Right ventricle myocardium superior (tissue), 1 donor: ENCODE measurements at regions not wholly inside any gene's neighbourhood (a gene's known extent, or its start where the extent isn't known, plus 50 kb on each side); places are given as distances from the start of the nearest gene placed in this dataset.

Source experiments
- ATAC-seq: fragments of 200-7000 bp; cut with Tn5 transposase; one replicate; pipeline ENCODE4 v1.9.1; 2020; ENCODE audit warnings: mild to moderate bottlenecking; ENCODE audit not compliant: poor library complexity
- DNase-seq: peaks from one replicate; pipeline ENCODE4 v3.0.0-alpha.2; 2020
- intact Hi-C: fragments of 100-400 bp; cut with DNase I; formaldehyde crosslinking; loops from one replicate; pipeline ENCODE4 v1.11.2; 2022
- donor health status: DM: no; HTN: yes; CAD: no; lungs with severe emphysema.

DNA sequence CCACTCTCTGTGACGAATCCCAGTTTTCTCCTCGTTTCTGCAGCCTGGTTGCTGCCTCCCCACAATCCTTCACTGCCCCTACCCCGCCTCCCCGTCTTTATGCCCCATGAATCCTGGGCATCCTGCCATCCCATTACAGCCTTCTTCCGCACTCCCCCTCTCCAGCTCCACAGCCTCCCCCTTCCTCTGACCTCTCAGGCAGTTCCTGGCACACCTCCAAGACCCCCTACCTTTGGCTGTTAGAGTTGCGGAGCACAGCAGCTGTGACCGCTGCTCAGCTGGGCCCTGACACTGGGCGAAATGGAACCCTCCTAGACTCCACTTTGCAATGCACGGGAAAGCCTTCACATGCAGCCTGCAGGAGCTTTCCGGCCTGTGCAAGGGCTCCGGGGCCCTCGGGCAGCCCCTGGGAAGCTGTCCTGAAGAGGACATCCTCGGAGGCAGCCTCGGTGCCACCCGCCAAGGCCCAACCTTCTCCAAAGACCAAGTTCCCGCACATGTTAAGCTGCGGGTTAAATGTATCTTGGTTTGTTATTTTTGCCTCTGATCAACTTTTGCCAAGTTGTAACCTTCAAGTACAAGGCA, 400.7 kb upstream of the MKI67 start:
- no peak for ATAC-seq
- intact Hi-C loops: no loop called here

DNA sequence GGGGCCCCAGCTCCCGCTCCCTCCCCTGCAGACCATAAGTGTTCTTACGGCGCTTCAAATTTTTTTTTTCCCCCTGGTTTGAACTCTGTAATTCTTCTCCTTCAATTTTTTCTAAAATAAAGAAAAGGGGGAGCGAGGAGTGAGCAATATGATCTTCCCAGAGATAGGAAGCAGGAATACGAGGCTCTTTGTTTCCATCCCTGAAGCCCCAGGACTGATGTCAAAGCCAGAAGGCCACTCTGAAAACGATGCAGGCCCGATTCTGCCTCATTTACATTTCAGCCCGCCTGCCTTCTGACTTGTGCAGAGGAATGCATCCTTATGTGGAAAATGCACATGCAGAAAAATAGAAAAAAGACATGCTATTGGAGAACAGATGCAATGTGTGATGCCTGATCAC, 401.5 kb upstream of the MKI67 start:
- intact Hi-C loops: no loop called here
- ATAC-seq: no peak
- DNase-seq: no peak

More for the DNA sequence above, 400.7 kb upstream of the MKI67 start:
- DNase-seq: no peak

DNA sequence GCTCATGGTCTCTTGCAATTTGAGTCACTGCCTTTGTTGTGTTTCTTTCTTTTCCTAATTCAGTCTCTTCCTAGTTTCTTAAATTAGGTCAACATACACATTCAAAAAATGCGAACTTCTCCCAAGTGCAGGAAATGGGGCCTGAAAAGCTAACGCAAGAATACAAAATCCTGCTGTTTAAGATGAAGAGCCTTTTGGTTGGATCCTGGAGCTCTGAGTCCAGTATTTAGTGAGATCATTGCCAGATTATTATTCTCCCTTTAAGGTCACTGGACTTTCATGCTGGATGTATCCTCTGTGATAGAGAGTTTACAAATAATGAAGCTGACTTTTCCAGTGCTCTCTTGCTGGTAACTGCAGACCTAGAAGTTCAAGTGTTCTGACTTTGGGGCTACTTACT, 401.9 kb upstream of the MKI67 start:
- intact Hi-C loops: no loop called here
- ATAC-seq (no peak), DNase-seq (no peak)

DNA sequence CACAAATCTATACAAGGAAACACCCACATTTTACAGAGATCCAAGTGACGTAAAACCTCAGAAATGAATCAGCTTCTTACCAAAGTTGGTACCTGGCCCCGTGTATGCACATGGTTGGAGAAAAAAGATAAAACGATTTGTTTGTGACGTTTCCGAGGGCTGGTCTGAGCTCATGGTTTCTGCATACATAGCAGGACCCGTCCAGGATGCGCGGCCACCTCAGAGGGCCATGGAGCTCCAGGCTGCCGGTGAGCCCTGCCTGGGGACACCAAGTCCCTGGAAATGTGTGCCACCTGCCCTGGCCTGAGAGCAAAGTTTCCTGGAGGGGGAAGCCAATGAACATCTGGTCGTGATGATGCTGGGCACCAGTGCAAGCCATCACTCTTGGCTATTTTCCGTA, 402.6 kb upstream of the MKI67 start:
- intact Hi-C loops: no loop called here
- ATAC-seq (no peak), DNase-seq (no peak)

DNA sequence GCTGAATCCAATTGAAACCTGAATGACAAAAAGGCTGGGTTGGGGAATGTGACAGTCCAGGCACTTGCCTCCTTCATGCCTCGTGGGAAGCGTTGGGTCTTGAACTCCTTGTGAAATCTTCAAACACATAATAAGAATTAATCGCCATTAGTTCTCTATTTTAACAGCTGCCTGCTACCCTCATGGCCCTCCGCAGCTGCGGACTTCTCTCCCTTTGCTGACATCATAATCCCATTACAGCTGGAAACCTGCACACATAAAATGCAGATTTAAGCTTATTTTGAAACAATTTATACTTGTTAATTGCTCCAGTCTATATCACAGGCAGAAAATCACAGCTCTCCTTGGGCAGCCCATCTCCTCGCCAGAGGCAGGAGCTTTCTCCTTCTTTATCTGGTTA, 403.0 kb upstream of the MKI67 start:
- no peak for DNase-seq
- intact Hi-C loops: no loop called here

DNA sequence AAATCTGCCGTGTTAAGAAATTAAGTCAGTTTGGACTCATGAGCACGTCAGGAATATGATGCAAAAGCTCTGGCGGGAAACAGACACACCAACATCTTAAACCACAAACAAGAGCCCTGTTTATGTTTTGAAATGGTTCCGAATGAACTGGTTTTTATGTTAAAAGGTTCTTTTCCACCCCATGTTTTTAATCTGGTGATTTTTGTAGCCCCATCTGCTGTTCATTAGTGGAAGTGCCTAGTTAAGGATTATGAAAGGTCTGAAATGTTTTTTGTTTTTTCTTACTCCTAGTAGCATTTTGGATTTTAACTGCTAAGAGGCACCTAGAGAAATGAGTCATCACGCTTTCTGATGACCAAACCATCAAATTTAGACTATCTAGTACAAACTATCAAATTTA, 404.1 kb upstream of the MKI67 start:
- intact Hi-C loops: loop anchor here (10.0 kb wide), 1 partner anchor 266 kb away; no protein-coding TSS in a partner anchor
- DNase-seq: no peak
- no peak for ATAC-seq

More for the DNA sequence above, 403.0 kb upstream of the MKI67 start:
- no peak for ATAC-seq

DNA sequence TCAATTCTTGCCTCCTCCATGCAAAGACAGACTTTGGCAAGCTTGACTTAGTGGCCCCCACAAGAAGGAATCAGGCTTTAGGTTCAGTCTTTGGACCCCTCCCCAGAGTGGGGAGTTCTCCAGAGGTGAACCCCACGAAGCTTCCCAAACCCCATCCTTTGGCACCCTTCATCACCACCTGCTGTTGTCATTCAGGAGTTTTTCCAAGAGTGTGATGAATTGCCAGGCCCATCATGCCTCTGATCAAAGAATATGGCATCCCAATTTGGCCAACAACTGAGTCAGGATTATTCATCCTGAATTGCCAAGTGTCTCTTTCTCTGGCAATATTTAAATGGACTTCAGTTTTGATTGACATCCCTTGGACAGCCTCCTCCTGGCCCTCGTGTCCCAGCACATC, 404.7 kb upstream of the MKI67 start:
- intact Hi-C loops: loop anchor here (10.0 kb wide), 1 partner anchor 266 kb away; no protein-coding TSS in a partner anchor
- ATAC-seq (no peak), DNase-seq (no peak)

DNA sequence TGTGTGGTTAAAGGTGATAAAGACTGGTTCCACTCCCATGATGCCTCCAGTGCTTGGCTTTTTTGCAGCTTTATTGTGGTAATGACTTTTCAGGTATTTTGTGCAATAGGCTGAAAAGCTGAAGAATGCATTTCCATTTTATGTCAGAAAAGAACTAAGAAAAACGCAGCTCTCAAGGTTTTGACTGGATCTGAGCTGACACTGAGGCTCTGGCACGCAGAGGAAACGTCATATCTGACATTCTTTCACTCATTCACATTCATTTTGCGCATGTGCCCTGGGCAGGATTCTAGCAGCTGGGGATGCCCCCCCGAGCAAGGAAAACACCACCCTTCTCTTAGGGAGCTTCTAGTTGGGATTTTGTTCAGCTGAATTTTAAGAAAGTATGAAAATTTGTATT, 408.5 kb upstream of the MKI67 start:
- ATAC-seq (no peak), DNase-seq (no peak)
- intact Hi-C loops: loop anchor here (10.0 kb wide), 1 partner anchor 270 kb away; no protein-coding TSS in a partner anchor

DNA sequence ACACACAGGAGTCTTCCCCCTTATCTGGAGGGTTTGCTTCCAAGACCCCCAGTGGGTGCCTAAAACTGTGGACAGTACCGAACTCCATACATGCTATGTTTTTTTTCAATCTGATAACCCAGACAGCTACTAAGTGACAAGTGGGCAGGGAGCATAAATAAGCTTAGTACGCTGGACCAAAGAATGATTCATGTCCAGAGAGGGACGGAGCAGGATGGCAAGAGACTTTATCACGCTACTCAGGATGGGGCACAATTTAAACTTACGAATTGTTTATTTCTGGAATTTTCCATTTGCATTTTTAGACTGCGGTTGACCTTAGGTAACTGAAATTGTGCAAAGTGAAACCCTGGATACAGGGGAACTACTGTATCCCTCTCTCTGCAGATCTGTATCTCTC, 410.0 kb upstream of the MKI67 start:
- DNase-seq (no peak), ATAC-seq (no peak)
- intact Hi-C loops: loop anchor here (10.0 kb wide), 1 partner anchor 271 kb away; no protein-coding TSS in a partner anchor

DNA sequence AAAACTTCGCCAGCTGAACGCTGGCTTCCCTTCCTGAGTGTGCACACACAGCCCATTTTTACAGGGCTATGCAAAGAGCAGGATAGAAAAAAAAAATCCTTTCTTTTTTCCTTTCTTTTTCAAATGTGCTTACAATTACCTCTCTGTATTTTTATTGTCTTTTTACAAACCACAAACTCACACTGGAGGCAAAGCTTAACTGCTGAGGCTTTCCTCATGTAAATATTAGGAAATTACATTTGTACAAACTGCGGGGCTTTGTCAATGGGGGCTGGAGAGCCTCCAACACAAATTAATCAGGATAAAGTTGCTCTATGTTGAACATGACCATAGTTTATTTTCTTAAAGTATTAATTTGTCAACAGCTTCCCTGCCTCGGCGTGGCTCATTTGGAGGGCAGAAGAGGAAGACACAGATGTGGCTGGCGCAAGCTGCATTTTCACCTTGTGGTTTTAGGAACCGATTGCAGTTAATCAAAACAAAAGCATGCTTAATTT, 411.7 kb upstream of the MKI67 start:
- intact Hi-C loops: loop anchor here (10.0 kb wide), 1 partner anchor 273 kb away; no protein-coding TSS in a partner anchor
- no peak for ATAC-seq
- no peak for DNase-seq

DNA sequence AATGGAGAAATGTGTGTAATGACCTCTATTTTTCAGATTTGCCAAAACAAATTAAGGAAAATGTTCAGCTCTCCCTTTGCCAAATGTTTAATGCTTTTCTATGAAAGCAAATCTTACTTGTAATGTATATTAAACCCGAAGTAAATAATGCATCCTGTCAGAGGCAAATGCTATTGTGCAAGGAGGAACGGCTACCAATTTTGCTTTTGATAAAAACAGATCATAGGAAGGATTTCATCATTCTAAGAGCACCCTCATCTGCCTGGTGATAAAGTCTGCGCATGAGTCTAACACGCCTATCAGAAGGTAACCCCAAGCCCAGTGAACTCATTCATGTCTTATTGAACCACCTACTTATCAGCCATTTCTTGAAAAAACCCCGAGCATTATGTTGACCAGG, 412.4 kb upstream of the MKI67 start:
- no peak for ATAC-seq
- intact Hi-C loops: loop anchor here (10.0 kb wide), 1 partner anchor 274 kb away; no protein-coding TSS in a partner anchor
- DNase-seq: no peak

DNA sequence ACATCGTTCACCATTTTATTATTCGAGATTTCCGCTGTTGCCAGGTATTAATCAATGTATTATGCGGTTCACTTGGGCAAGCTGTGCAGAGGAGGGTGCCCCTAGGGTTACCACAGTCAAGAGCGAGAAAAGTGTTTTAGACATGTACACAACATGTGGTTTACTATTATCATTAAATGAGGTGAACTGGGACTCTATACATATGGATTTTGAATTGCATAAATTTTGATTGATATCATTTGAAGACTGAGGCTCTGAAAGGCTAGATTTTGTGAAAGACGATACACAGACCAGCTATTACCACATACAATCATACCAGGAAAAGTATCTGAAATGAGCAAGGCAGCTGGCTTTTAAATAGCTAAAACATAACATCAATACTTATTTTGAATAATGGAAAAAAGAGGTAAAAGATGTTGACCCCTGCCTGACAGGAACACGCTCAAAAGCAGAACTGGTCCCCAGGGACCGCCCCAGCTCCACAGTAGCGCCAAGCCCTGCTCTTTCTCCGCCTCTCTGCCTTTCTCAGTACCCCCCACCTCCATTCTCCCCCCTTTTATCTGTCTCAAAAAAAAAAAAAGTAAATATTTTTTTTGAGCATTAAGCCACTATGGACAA, 413.4 kb upstream of the MKI67 start:
- intact Hi-C loops: loop anchor here (10.0 kb wide), 1 partner anchor 275 kb away; no protein-coding TSS in a partner anchor
- DNase-seq: no peak
- ATAC-seq: no peak

DNA sequence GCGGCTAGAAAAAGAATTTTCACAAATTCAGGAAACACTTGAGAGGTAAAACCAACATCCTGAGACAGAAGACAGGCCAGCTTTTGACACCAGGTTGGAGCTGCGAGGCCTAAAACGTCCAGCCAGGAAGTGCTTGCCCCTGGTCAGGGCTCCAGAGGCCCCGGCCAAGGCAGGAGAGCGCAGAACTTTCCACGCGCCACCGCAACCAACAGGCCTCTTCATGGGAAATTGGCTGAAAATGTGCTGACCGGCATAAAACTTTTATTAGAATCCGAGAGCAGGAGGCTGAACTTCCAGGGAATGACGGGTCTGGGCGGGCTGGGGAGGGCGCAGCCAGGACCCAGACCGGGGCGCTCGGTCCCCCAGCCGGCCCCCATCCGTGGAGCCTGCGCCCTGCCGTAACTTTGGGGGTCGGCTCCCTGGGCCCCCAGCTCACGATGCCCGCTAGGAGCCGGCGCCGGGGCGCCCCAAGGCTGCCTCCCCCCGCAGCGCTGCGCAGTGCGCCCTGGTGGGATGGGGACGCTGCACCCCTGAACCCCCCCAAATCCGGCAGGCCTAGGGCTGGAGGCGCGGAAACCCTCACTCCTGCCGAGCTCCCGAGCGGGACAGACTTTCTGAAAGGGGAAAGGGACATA, 414.0 kb upstream of the MKI67 start:
- ATAC-seq: peak; percentile 61
- intact Hi-C loops: no loop called here

DNA sequence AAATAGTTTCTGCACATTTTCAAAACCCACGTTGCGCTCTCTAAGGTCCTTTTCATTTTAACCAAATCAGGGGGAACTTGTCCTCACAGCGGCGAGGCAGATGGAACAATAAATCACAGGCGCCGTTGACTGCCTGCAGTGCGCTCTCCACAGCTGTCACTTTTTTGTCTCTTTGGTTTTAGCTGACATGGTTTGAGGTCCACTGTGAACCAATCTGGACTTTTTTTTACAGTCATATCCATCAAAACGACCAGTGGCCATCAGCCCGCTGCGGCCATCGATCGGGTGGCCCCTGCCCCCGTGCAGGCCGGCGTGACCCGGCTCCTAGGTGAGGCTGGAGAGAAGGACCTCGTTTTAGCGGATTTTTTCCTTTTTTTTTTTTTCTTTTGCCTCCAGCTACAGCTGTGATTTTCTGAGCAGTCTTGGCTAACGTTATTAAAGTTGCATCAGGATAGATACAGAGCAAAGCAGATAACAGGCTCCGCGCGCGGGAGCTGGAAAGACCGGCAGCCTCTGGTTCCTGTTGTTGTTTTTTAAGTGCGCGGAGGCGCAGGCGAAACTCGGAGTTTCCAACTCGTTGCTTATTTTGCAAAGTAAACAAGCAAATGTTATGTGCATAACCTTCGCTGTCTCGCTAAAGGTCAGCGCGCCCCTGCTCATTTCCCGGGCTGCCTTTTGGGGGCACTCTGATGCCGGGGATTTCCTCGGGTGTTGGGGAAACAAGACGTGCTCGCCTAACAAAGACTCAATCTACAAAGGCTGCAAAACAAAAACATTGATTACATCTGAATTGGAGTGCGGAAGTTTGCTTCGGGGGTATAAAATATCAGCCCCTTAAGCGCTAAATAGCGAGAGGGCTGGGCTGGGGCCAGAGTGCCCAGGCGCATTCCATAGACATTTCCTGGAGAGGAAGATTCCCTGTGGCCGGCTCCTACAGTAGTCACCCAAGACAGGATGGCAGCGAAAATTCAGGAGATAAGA, 414.8 kb upstream of the MKI67 start:
- peak; percentile 71 for ATAC-seq
- intact Hi-C loops: no loop called here
- DNase-seq: peak; percentile 64

More for the DNA sequence above, 414.0 kb upstream of the MKI67 start:
- DNase-seq: peak; percentile 53

DNA sequence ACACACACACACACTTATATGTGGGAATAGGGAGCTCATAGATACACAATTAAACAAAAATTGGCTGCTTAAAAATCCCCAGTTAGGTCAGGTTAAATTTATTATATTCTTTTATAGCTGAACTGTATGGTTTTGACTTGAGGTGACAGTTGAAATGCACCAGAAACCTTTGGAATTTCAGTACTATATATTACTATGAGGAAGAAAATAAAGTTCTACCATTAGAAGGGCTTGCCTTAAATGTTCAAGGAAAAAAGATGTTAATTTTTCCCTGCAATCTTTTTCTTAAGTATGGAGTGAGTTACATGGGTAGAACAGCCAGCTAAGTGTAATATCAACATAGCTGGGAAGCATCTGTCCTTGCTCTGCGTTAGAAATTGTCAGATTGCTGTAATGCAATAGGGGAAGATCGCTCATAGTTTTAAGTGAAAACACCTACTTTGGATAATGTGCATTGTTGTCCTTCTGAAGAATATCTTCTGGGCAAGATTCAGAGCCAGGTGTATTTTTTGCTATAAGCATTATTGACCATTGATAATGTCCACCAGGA, 415.8 kb upstream of the MKI67 start:
- DNase-seq (no peak), ATAC-seq (no peak)
- intact Hi-C loops: no loop called here

DNA sequence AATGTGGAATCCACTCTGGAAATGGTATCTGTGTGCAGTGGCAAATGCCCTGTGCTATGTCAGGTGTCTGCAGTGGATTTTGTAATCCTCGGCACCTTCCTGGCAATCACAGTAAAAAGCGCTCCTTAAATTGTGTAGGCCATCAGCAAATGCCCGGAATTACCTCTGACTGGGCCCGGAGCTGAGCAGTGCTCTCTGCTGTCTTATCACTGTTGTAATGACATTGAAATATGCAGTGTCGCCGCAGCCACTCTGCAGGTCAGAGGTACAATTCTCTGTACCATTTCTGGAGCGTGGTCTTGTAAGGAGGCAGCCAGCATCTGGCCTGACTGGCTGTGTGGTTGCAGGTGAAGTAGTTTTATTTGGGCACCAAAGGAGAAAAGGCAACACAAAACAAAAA, 416.4 kb upstream of the MKI67 start:
- ATAC-seq (no peak), DNase-seq (no peak)
- intact Hi-C loops: no loop called here

DNA sequence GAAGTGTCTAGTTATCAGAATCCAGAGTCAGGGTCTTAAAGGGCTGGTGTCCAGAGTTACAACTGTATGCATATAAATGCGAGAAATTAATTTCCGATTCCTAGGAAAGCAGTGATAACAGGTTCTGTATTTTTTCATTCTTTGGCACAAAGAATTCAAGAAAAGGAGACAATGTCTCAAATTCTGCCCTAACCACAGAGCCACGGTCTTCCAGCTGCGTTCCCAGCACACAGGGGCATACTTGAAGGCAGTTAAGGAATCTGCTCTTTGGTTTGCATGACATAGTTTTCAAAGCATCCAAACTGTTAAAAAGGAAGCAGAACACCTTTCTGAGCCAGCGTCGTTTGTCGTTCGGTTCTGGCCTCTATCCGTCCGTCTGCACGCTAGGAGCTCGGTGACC, 416.9 kb upstream of the MKI67 start:
- intact Hi-C loops: no loop called here
- DNase-seq: no peak
- ATAC-seq: no peak

DNA sequence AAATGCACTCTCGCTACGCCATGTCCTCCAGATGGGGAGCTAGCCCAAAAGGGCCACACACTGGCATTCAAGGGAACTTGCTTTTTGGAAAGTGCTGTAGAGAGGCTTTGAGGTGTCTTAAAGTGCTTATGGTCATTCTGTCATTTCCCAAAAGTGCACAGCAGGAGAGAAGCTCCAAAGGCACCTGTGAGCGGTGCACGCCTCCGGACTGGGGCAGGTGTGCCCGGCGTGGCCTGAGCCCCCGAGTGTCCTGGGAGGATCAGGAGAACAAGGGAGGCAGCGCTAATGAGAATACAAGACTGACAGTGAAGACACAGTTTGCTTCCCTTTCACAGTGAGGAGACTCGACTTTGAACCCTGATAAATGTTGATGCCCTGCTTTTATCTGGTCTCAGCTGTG, 419.0 kb upstream of the MKI67 start:
- no peak for ATAC-seq
- intact Hi-C loops: no loop called here
- DNase-seq: no peak
